ENCODE measurements at regions not wholly inside any gene's neighbourhood (a gene's known extent, or its start where the extent isn't known, plus 50 kb on each side); places are given as distances from the start of the nearest gene placed in this dataset.

- Histone ChIP-seq H3K79me2 (ENCODE audit: control insufficient read depth, insufficient read depth, low read length) (no peaks in the 10 kb centered on the region), H3K36me3 (ENCODE audit: control insufficient read depth, insufficient read depth, low read length) (no peaks in the 10 kb centered on the region), H2AFZ (ENCODE audit: low read length) (no peak overlapping the region), H3K4me3 (replicated peaks in 1 of 4; ENCODE audit: control extremely low read depth in 1 of 4, insufficient read depth in 1 of 4, low read depth in 3 of 4, low read length in 4 of 4) (no peak overlapping the region), H3K9ac (ENCODE audit: insufficient read depth, low read length) (no peak overlapping the region), H3K9me3 (ENCODE audit: control insufficient read depth, insufficient read depth, low read depth, low read length) (no peaks in the 10 kb centered on the region), H3K27me3 (ENCODE audit: control insufficient read depth, insufficient read depth, low read length) (no peaks in the 10 kb centered on the region), H3K4me1 (ENCODE audit: control insufficient read depth, extremely low read depth, insufficient read depth, low read length) (no peaks in the 10 kb centered on the region), H4K20me1 (ENCODE audit: control insufficient read depth, extremely low read depth, insufficient read depth, low read length) (no peaks in the 10 kb centered on the region), H3K4me2 (ENCODE audit: extremely low read depth, insufficient read depth, low read length) (no peak overlapping the region), H3K27ac (ENCODE audit: insufficient read depth, low read length) (no peak overlapping the region)
- TF ChIP-seq EZH2 (IDR thresholded peaks at IDR 0.05; ENCODE audit: low read length, missing control alignments) (no peak), CTCF (conservative IDR thresholded peaks at IDR 0.05 in 1 of 2, IDR thresholded peaks at IDR 0.05 in 1 of 2; ENCODE audit: low read depth in 1 of 2, low read length in 2 of 2) (no peak)
- no peak for DNase-seq (ENCODE audit: low read depth in 2 of 2)
These were observed 319.2 kb upstream of the LRATD1 start for GRCh38 chr2:14313341-14313740.

- Histone ChIP-seq H3K79me2 (ENCODE audit: control insufficient read depth, insufficient read depth, low read length) (no peaks in the 10 kb centered on the region), H3K27ac (ENCODE audit: insufficient read depth, low read length) (no peak overlapping the region), H3K4me2 (ENCODE audit: extremely low read depth, insufficient read depth, low read length) (no peak overlapping the region), H3K9me3 (ENCODE audit: control insufficient read depth, insufficient read depth, low read depth, low read length) (no peaks in the 10 kb centered on the region), H3K9ac (ENCODE audit: insufficient read depth, low read length) (no peak overlapping the region), H3K27me3 (ENCODE audit: control insufficient read depth, insufficient read depth, low read length) (no peaks in the 10 kb centered on the region), H4K20me1 (ENCODE audit: control insufficient read depth, extremely low read depth, insufficient read depth, low read length) (no peaks in the 10 kb centered on the region), H3K4me1 (ENCODE audit: control insufficient read depth, extremely low read depth, insufficient read depth, low read length) (no peaks in the 10 kb centered on the region), H2AFZ (ENCODE audit: low read length) (no peak overlapping the region), H3K36me3 (ENCODE audit: control insufficient read depth, insufficient read depth, low read length) (no peaks in the 10 kb centered on the region), H3K4me3 (replicated peaks in 1 of 4; ENCODE audit: control extremely low read depth in 1 of 4, insufficient read depth in 1 of 4, low read depth in 3 of 4, low read length in 4 of 4) (no peak overlapping the region)
- no peak for TF ChIP-seq CTCF (conservative IDR thresholded peaks at IDR 0.05 in 1 of 2, IDR thresholded peaks at IDR 0.05 in 1 of 2; ENCODE audit: low read depth in 1 of 2, low read length in 2 of 2)
- no peak for TF ChIP-seq EZH2 (IDR thresholded peaks at IDR 0.05; ENCODE audit: low read length, missing control alignments)
- DNase-seq (ENCODE audit: low read depth in 2 of 2): no peak
These were observed 315.9 kb upstream of the LRATD1 start for GRCh38 chr2:14316594-14316993.

GRCh38 chr2:14321357-14321756, 311.2 kb upstream of the LRATD1 start:
- TF ChIP-seq CTCF (conservative IDR thresholded peaks at IDR 0.05 in 1 of 2, IDR thresholded peaks at IDR 0.05 in 1 of 2; ENCODE audit: low read depth in 1 of 2, low read length in 2 of 2) (no peak), EZH2 (IDR thresholded peaks at IDR 0.05; ENCODE audit: low read length, missing control alignments) (no peak)
- Histone ChIP-seq H3K4me2 (ENCODE audit: extremely low read depth, insufficient read depth, low read length) (no peak overlapping the region), H3K36me3 (ENCODE audit: control insufficient read depth, insufficient read depth, low read length) (no peaks in the 10 kb centered on the region), H4K20me1 (ENCODE audit: control insufficient read depth, extremely low read depth, insufficient read depth, low read length) (no peaks in the 10 kb centered on the region), H2AFZ (ENCODE audit: low read length) (no peak overlapping the region), H3K4me1 (ENCODE audit: control insufficient read depth, extremely low read depth, insufficient read depth, low read length) (no peaks in the 10 kb centered on the region), H3K9me3 (ENCODE audit: control insufficient read depth, insufficient read depth, low read depth, low read length) (no peaks in the 10 kb centered on the region), H3K27me3 (ENCODE audit: control insufficient read depth, insufficient read depth, low read length) (no peaks in the 10 kb centered on the region), H3K79me2 (ENCODE audit: control insufficient read depth, insufficient read depth, low read length) (no peaks in the 10 kb centered on the region), H3K27ac (ENCODE audit: insufficient read depth, low read length) (no peak overlapping the region), H3K9ac (ENCODE audit: insufficient read depth, low read length) (no peak overlapping the region), H3K4me3 (replicated peaks in 1 of 4; ENCODE audit: control extremely low read depth in 1 of 4, insufficient read depth in 1 of 4, low read depth in 3 of 4, low read length in 4 of 4) (no peak overlapping the region)
- no peak for DNase-seq (ENCODE audit: low read depth in 2 of 2)
